HepG2 (cell line): ENCODE measurements at regions not wholly inside any gene's neighbourhood (a gene's known extent, or its start where the extent isn't known, plus 50 kb on each side); places are given as distances from the start of the nearest gene placed in this dataset.
A peak's percentile ranks its signal among the peaks of the same experiment; 100 is the strongest.
"Not testable (repeated sequence)": the region's sequence is repeated elsewhere in the genome, so short reads cannot be mapped to it uniquely, and the experiment has no call there.

Experiments
- ATAC-seq: fragments of 200-7000 bp; cut with Tn5 transposase; 3 replicates; pipeline ENCODE4 v1.9.1; 2020; ENCODE audit warnings: mild to moderate bottlenecking, moderate library complexity
- BruUV-seq: library from RNA; stranded (reverse); fragments of 400-500 nt; replicated peaks from 2 replicates; lab custom pipeline; 2021; lab: Mats Ljungman, UMichigan
- CTCF ChIA-PET: fragments of 300-600 bp; formaldehyde crosslinking; extraction: SDS; loops from one replicate; lab custom pipeline; 2021; ENCODE audit warnings: low total read pairs, inconsistent platforms, low intra/inter-chr PET ratio; lab: Yijun Ruan, JAX
- POLR2A ChIA-PET: fragments of 350-600 bp; sonication (Branson Sonifier 250); formaldehyde crosslinking; loops from one replicate; lab custom pipeline; 2020; ENCODE audit warnings: antibody characterized with exemption, inconsistent platforms; lab: Yijun Ruan, JAX
- DNase-seq: peaks from one replicate; pipeline ENCODE4 v3.0.0-alpha.2; 2015; ENCODE audit warnings: low spot score
- FAIRE-seq: peaks from 3 replicates; lab custom pipeline; 2011; peaks lifted over from hg19 to GRCh38; lab: Jason Lieb, UNC
- H2AFZ ChIP-seq: one replicate; pipeline ENCODE4 v1.6.1; 2011; ENCODE audit warnings: low read length, inconsistent platforms
- H3K27ac ChIP-seq: fragments of 300-600 bp; 3 replicates; pipeline ENCODE4 v1.8.0; 2011; ENCODE audit warnings: mixed run types, mild to moderate bottlenecking, mixed read lengths, low read length, inconsistent platforms; ENCODE audit not compliant: insufficient read depth; ENCODE audit errors: extremely low read length
- H3K27me3 ChIP-seq, 2 experiments: fragments of 200-600 bp in 1 of 2; 2 replicates in 1 of 2; 3 replicates in 1 of 2; pipeline versions ENCODE4 v1.6.0 to v1.8.0; 2011; ENCODE audit warnings: low read length in 2 of 2, mild to moderate bottlenecking in 2 of 2, moderate library complexity in 2 of 2, inconsistent platforms in 1 of 2; ENCODE audit not compliant: insufficient read depth in 2 of 2, control insufficient read depth in 1 of 2
- H3K36me3 ChIP-seq, 2 experiments: fragments of 200-600 bp in 1 of 2; replicated peaks in 1 of 2; 2 replicates in 1 of 2; 3 replicates in 1 of 2; pipeline versions ENCODE4 v1.5.1 to v1.8.0; 2011; ENCODE audit warnings: low read length in 2 of 2, inconsistent platforms in 1 of 2; ENCODE audit not compliant: insufficient read depth in 2 of 2, control insufficient read depth in 1 of 2
- H3K4me1 ChIP-seq: 2 replicates; pipeline ENCODE4 v1.5.1; 2012; ENCODE audit warnings: low read length, inconsistent platforms; ENCODE audit not compliant: insufficient read depth
- H3K4me2 ChIP-seq: 2 replicates; pipeline ENCODE4 v1.6.0; 2011; ENCODE audit warnings: low read depth, low read length, inconsistent platforms
- H3K4me3 ChIP-seq, 3 experiments: fragments of 200-600 bp in 1 of 3; sonication (generic), shearing (Covaris generic) in 1 of 3; replicated peaks in 1 of 3; 2 replicates each; pipeline ENCODE4 v1.5.1; 2011 to 2016; ENCODE audit warnings: low read length in 3 of 3, inconsistent platforms in 2 of 3, low read depth in 2 of 3, mild to moderate bottlenecking in 2 of 3, control low read depth in 1 of 3, mixed read lengths in 1 of 3; ENCODE audit not compliant: insufficient read depth in 1 of 3
- H3K79me2 ChIP-seq: one replicate; pipeline ENCODE4 v1.6.1; 2011; ENCODE audit warnings: low read length, inconsistent platforms; ENCODE audit not compliant: insufficient read depth
- H3K9ac ChIP-seq: 2 replicates; pipeline ENCODE4 v1.6.0; 2011; ENCODE audit warnings: mild to moderate bottlenecking, low read depth, low read length, inconsistent platforms; ENCODE audit not compliant: insufficient read depth
- H3K9me3 ChIP-seq: 2 replicates; pipeline ENCODE4 v1.5.1; 2012; ENCODE audit warnings: mild to moderate bottlenecking, low read length
- H4K20me1 ChIP-seq: 2 replicates; pipeline ENCODE4 v1.6.0; 2011; ENCODE audit warnings: inconsistent platforms, mild to moderate bottlenecking, low read length, moderate library complexity; ENCODE audit not compliant: insufficient read depth
- GZF1 ChIP-seq: sonication (generic); formaldehyde crosslinking; IDR thresholded peaks from 2 replicates; pipeline ENCODE4 v1.5.1; 2020; ENCODE audit warnings: mild to moderate bottlenecking, missing genetic modification reagents
- WGBS: methylation state at CpG from one replicate; pipeline ENCODE4 v1.1.6; 2017; ENCODE audit warnings: low lambda C conversion rate; 5-methylcytosine and 5-hydroxymethylcytosine counted together
- in situ Hi-C: cut with HindIII; loops from 2 replicates; pipeline ENCODE4 v1.10.0; 2017; ENCODE audit warnings: low pct_unique_long_range_greater_than_20kb; ENCODE audit not compliant: extremely low pct_ligation_motif_present
- intact Hi-C: fragments of 100-400 bp; cut with micrococcal nuclease; formaldehyde crosslinking; loops from one replicate; pipeline ENCODE4 v1.10.0; 2022; ENCODE audit not compliant: unreplicated experiment
- TF ChIP-seq, protein P1 (sequence below): sonication (generic); formaldehyde crosslinking; IDR thresholded peaks from 2 replicates; pipeline ENCODE4 v1.4.0; 2020; ENCODE audit warnings: missing genetic modification reagents
- TF ChIP-seq, protein P2 (sequence below): sonication (generic); formaldehyde crosslinking; IDR thresholded peaks from 2 replicates; pipeline ENCODE4 v1.4.0; 2020; ENCODE audit warnings: missing genetic modification reagents
- TF ChIP-seq, protein P3 (sequence below): sonication (generic); formaldehyde crosslinking; conservative IDR thresholded peaks from 2 replicates; pipeline ENCODE4 v1.4.0; 2020; ENCODE audit warnings: missing genetic modification reagents

DNA sequence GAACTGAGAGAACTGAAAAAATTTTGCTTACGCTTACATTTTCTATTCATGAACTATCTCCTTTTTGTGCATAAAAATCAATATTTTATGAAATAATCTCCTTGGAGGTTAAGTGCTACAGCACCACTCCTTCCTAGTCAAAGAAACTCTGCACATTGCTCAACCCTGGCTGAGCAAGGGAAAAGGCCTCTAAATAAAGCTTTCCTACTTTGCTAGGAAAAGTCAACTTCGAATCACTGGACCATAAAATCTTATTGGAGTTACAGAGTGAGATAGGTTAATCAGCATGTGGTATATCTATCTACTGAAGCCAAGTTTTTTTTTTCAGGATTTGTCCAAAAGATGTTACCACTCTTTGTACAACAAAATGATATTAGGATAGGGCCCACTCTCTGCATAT, 57.5 kb upstream of the HMGB1 start (continued):
- TF ChIP-seq, protein P1, sequence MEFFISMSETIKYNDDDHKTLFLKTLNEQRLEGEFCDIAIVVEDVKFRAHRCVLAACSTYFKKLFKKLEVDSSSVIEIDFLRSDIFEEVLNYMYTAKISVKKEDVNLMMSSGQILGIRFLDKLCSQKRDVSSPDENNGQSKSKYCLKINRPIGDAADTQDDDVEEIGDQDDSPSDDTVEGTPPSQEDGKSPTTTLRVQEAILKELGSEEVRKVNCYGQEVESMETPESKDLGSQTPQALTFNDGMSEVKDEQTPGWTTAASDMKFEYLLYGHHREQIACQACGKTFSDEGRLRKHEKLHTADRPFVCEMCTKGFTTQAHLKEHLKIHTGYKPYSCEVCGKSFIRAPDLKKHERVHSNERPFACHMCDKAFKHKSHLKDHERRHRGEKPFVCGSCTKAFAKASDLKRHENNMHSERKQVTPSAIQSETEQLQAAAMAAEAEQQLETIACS (CRISPR knock-in tag): no peak
- TF ChIP-seq, protein P2, sequence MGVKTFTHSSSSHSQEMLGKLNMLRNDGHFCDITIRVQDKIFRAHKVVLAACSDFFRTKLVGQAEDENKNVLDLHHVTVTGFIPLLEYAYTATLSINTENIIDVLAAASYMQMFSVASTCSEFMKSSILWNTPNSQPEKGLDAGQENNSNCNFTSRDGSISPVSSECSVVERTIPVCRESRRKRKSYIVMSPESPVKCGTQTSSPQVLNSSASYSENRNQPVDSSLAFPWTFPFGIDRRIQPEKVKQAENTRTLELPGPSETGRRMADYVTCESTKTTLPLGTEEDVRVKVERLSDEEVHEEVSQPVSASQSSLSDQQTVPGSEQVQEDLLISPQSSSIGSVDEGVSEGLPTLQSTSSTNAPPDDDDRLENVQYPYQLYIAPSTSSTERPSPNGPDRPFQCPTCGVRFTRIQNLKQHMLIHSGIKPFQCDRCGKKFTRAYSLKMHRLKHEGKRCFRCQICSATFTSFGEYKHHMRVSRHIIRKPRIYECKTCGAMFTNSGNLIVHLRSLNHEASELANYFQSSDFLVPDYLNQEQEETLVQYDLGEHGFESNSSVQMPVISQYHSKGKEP: no peak
- TF ChIP-seq GZF1: no peak
- TF ChIP-seq, protein P3, sequence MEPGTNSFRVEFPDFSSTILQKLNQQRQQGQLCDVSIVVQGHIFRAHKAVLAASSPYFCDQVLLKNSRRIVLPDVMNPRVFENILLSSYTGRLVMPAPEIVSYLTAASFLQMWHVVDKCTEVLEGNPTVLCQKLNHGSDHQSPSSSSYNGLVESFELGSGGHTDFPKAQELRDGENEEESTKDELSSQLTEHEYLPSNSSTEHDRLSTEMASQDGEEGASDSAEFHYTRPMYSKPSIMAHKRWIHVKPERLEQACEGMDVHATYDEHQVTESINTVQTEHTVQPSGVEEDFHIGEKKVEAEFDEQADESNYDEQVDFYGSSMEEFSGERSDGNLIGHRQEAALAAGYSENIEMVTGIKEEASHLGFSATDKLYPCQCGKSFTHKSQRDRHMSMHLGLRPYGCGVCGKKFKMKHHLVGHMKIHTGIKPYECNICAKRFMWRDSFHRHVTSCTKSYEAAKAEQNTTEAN (CRISPR knock-in tag): no peak

DNA sequence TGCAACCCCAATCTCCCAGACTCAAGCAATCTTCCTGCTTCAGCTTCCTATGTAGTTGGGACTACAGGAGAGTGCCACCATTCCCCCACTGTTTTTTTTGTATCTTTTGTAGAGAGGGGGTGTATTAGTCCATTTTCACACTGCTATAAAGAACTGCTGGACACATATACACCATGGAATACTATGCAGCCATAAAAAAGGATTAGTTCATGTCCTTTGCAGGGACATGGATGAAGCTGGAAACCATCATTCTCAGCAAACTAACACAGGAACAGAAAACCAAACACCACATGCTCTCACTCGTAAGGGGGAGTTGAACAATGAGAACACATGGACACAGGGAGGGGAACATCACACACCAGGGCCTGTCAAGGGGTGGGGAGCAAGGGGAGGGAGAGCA, 58.1 kb upstream of the HMGB1 start:
- 0% methylated on average over 1 of the region's 1 CpG for WGBS
- in situ Hi-C loops, H3K27me3 ChIP-seq, ATAC-seq, CTCF ChIA-PET, H3K27ac ChIP-seq, H3K36me3 ChIP-seq, H3K4me3 ChIP-seq, H3K9ac ChIP-seq, intact Hi-C loops, H4K20me1 ChIP-seq, DNase-seq, FAIRE-seq, H3K9me3 ChIP-seq, POLR2A ChIA-PET, H3K79me2 ChIP-seq, H2AFZ ChIP-seq, H3K4me2 ChIP-seq, BruUV-seq: not testable (repeated sequence)
- peaks cover 14% of the 10 kb centered on the region for H3K4me1 ChIP-seq

DNA sequence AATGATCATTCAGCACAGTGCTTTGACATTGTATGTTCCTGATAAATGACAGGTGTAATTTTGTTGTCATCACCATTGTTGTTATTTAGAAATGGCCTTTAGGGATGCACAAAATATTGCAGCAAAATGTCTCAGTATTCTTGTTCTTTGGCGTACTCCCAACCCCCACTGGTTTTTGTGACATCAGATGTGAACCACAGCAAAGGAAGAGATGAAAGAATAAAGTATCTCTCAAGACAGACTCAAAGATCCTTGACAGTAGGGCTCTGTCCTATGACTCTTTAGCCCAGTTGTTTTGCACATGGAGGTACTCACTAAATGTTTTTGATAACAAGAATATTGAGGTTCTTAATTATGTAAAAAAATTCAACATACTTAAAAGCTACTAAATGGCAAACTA, 59.5 kb upstream of the HMGB1 start:
- 84% methylated on average over 1 of the region's 1 CpG for WGBS
- in situ Hi-C loops, CTCF ChIA-PET, DNase-seq, H4K20me1 ChIP-seq, H2AFZ ChIP-seq, H3K4me3 ChIP-seq, H3K4me2 ChIP-seq, ATAC-seq, H3K27me3 ChIP-seq, H3K9me3 ChIP-seq, H3K9ac ChIP-seq, BruUV-seq, H3K79me2 ChIP-seq, POLR2A ChIA-PET, H3K36me3 ChIP-seq, H3K27ac ChIP-seq, intact Hi-C loops: not testable (repeated sequence)
- peak; percentile 23 for FAIRE-seq
- H3K4me1 ChIP-seq: peaks cover 14% of the 10 kb centered on the region
